Endothelial cell of umbilical vein (primary cell): ENCODE measurements at regions not wholly inside any gene's neighbourhood (a gene's known extent, or its start where the extent isn't known, plus 50 kb on each side); places are given as distances from the start of the nearest gene placed in this dataset.
A peak's percentile ranks its signal among the peaks of the same experiment; 100 is the strongest.

Source experiments
- BruUV-seq: library from RNA; stranded (reverse); fragments of 400-500 nt; replicated peaks from 2 replicates; lab custom pipeline; 2021; lab: Mats Ljungman, UMichigan
- CTCF ChIA-PET: fragments of 300-600, 350-600 bp; sonication (Branson Sonifier 250); formaldehyde crosslinking; loops from one replicate; lab custom pipeline; 2021; ENCODE audit warnings: antibody characterized with exemption, inconsistent platforms; lab: Charles Lee
- POLR2A ChIA-PET: fragments of 300-600, 350-600 bp; sonication (Branson Sonifier 250); formaldehyde crosslinking; loops from one replicate; lab custom pipeline; 2021; ENCODE audit warnings: antibody characterized with exemption, inconsistent platforms; lab: Charles Lee
- DNase-seq: peaks from one replicate; pipeline ENCODE4 v3.0.0-alpha.2; 2011; ENCODE audit warnings: low read depth, low spot score
- FAIRE-seq: peaks from 2 replicates; lab custom pipeline; 2011; peaks lifted over from hg19 to GRCh38; lab: Jason Lieb, UNC
- H2AFZ ChIP-seq: 2 replicates; pipeline ENCODE4 v1.6.0; 2012; ENCODE audit warnings: low read depth, low read length, control low read depth, inconsistent platforms
- H3K27ac ChIP-seq: 2 replicates; pipeline ENCODE4 v1.5.1; 2011; ENCODE audit warnings: low read depth, mild to moderate bottlenecking, control low read depth, low read length, moderate library complexity; ENCODE audit not compliant: insufficient read depth
- H3K27me3 ChIP-seq, 2 experiments: 2 replicates each; pipeline versions ENCODE4 v1.6.0 to v1.6.1; 2011; ENCODE audit warnings: low read length in 2 of 2, mixed read lengths in 1 of 2; ENCODE audit not compliant: control insufficient read depth in 2 of 2, insufficient read depth in 2 of 2
- H3K36me3 ChIP-seq, 2 experiments: 2 replicates in 1 of 2; 3 replicates in 1 of 2; pipeline ENCODE4 v1.5.1; 2011; ENCODE audit warnings: low read length in 2 of 2, mild to moderate bottlenecking in 1 of 2, moderate library complexity in 1 of 2; ENCODE audit not compliant: control insufficient read depth in 2 of 2, insufficient read depth in 2 of 2; ENCODE audit errors: extremely low read depth in 1 of 2
- H3K4me1 ChIP-seq: 3 replicates; pipeline ENCODE4 v1.5.1; 2011; ENCODE audit warnings: mild to moderate bottlenecking, low read length; ENCODE audit not compliant: control insufficient read depth, insufficient read depth; ENCODE audit errors: extremely low read depth
- H3K4me2 ChIP-seq: 2 replicates; pipeline ENCODE4 v1.6.1; 2011; ENCODE audit warnings: low read length, control low read depth, mixed read lengths; ENCODE audit not compliant: insufficient read depth
- H3K4me3 ChIP-seq, 3 experiments: fragments of 200-600 bp in 1 of 3; sonication (generic), shearing (Covaris generic) in 1 of 3; replicated peaks in 1 of 3; 2 replicates each; pipeline ENCODE4 v1.5.1; 2011 to 2016; ENCODE audit warnings: control low read depth in 3 of 3, low read length in 3 of 3, mild to moderate bottlenecking in 2 of 3, inconsistent platforms in 1 of 3, low read depth in 1 of 3, moderate library complexity in 1 of 3; ENCODE audit not compliant: insufficient read depth in 1 of 3
- H3K79me2 ChIP-seq: 2 replicates; pipeline ENCODE4 v1.6.0; 2012; ENCODE audit warnings: low read length, inconsistent platforms; ENCODE audit not compliant: control insufficient read depth, insufficient read depth
- H3K9ac ChIP-seq: replicated peaks from 2 replicates; pipeline ENCODE3; 2011; ENCODE audit warnings: low read length, control low read depth; ENCODE audit not compliant: insufficient read depth; ENCODE audit errors: extremely low read depth
- H3K9me1 ChIP-seq: replicated peaks from 3 replicates; pipeline ENCODE4 v1.6.0; 2011; ENCODE audit warnings: mild to moderate bottlenecking, low read length; ENCODE audit not compliant: control insufficient read depth, insufficient read depth; ENCODE audit errors: extremely low read depth
- H3K9me3 ChIP-seq: replicated peaks from 2 replicates; pipeline ENCODE4 v1.5.1; 2012; ENCODE audit warnings: low read length, inconsistent platforms; ENCODE audit not compliant: control insufficient read depth, insufficient read depth
- H4K20me1 ChIP-seq: replicated peaks from 2 replicates; pipeline ENCODE3; 2011; ENCODE audit warnings: mild to moderate bottlenecking, low read length; ENCODE audit not compliant: control insufficient read depth, insufficient read depth; ENCODE audit errors: extremely low read depth
- EZH2 ChIP-seq: IDR thresholded peaks from 2 replicates; pipeline ENCODE4 v1.6.1; 2012; ENCODE audit warnings: borderline replicate concordance, low read depth, mild to moderate bottlenecking, moderate library complexity, low read length, inconsistent platforms; ENCODE audit not compliant: severe bottlenecking
- GATA2 ChIP-seq: IDR thresholded peaks from 2 replicates; pipeline ENCODE4 v1.7.0; 2011; ENCODE audit warnings: low read depth, mild to moderate bottlenecking, moderate library complexity, mixed read lengths, low read length; ENCODE audit not compliant: insufficient read length, insufficient read depth
- POLR2A ChIP-seq: IDR thresholded peaks from 2 replicates; pipeline ENCODE4 v1.6.1; 2012; ENCODE audit warnings: low read depth, mild to moderate bottlenecking, control low read depth, low read length
- POLR2AphosphoS5 ChIP-seq: IDR thresholded peaks from 2 replicates; pipeline ENCODE4 v1.6.1; 2012; ENCODE audit warnings: low read depth, mild to moderate bottlenecking, control low read depth, low read length, moderate library complexity; ENCODE audit not compliant: insufficient read depth
- dilution Hi-C: fragments of 300-500 bp; cut with MboI; formaldehyde crosslinking; loops from one replicate; pipeline ENCODE4 v1.15.0; 2019; ENCODE audit warnings: low sequenced_read_pairs; ENCODE audit not compliant: extremely low pct_ligation_motif_present
- intact Hi-C: fragments of 100-400 bp; cut with micrococcal nuclease; formaldehyde crosslinking; loops from one replicate; pipeline ENCODE4 v1.10.0; 2022
- TF ChIP-seq, protein P1 (sequence below), 2 donors: IDR thresholded peaks; 1 replicate in 1 of 2; 2 replicates in 1 of 2; pipeline ENCODE4 v1.5.1; 2011; ENCODE audit warnings: low read length in 2 of 2, mild to moderate bottlenecking in 2 of 2, moderate library complexity in 2 of 2, control low read depth in 1 of 2, inconsistent platforms in 1 of 2, low read depth in 1 of 2; ENCODE audit not compliant: insufficient read depth in 1 of 2; ENCODE audit errors: extremely low read depth in 1 of 2
- TF ChIP-seq, protein P2 (sequence below): IDR thresholded peaks from 2 replicates; pipeline ENCODE4 v1.6.1; 2011; ENCODE audit not compliant: insufficient read depth, insufficient read length

DNA sequence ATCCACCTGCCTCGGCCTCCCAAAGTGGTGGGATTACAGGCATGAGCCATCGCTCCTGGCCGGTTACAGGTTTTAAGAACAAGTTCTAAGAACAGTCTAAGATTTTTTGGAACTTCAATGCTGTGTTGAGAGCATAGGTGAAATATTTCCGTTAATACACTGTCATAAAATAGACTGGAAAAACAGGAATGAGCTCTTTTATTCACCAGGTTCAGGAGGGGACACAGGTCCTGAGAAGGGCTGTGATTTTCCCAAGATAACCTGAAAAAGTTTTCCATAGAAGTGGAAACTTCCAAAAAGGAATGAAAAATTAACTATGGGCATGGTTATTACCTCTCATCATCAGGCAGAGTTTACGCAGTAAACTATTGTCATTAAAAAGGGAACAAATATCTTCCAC is 97.6 kb upstream of the TMEM178A start:
- intact Hi-C loops (loop anchor here (1.0 kb wide), 3 partner anchors 17 to 131 kb away; partner anchors contain the start of gene MAP4K3), dilution Hi-C loops (no loop called here)
- FAIRE-seq (no peak), DNase-seq (no peak)
- peaks cover 20% of the 10 kb centered on the region for H3K4me1 ChIP-seq
- H3K9me1 ChIP-seq = no peaks in the 10 kb centered on the region
- peak overlapping the region in 1 of 3 experiments; percentile 11 for H3K4me3 ChIP-seq
- H3K9ac ChIP-seq = peak overlapping the region; percentile 65
- peak overlapping the region; percentile 55 for H2AFZ ChIP-seq
- ChIA-PET POLR2A (interaction anchor here (0.7 kb wide), 1 partner anchor 35 kb away, joined by 3 read pairs; no protein-coding TSS in a partner anchor), CTCF (interaction anchor here (1.0 to 2.4 kb wide), 9 partner anchors 13 to 188 kb away, joined by 3 to 11 read pairs (median 6); no protein-coding TSS in a partner anchor)
- H4K20me1 ChIP-seq = no peaks in the 10 kb centered on the region
- no TSS peak for BruUV-seq
- H3K79me2 ChIP-seq = no peaks in the 10 kb centered on the region
- peak overlapping the region; percentile 76 for H3K4me2 ChIP-seq
- H3K9me3 ChIP-seq = peaks cover 2% of the 10 kb centered on the region
- H3K27ac ChIP-seq = peak overlapping the region; percentile 83
- TF ChIP-seq EZH2 (no peak), POLR2A (no peak), GATA2 (no peak), POLR2AphosphoS5 (no peak)
- TF ChIP-seq, protein P1, sequence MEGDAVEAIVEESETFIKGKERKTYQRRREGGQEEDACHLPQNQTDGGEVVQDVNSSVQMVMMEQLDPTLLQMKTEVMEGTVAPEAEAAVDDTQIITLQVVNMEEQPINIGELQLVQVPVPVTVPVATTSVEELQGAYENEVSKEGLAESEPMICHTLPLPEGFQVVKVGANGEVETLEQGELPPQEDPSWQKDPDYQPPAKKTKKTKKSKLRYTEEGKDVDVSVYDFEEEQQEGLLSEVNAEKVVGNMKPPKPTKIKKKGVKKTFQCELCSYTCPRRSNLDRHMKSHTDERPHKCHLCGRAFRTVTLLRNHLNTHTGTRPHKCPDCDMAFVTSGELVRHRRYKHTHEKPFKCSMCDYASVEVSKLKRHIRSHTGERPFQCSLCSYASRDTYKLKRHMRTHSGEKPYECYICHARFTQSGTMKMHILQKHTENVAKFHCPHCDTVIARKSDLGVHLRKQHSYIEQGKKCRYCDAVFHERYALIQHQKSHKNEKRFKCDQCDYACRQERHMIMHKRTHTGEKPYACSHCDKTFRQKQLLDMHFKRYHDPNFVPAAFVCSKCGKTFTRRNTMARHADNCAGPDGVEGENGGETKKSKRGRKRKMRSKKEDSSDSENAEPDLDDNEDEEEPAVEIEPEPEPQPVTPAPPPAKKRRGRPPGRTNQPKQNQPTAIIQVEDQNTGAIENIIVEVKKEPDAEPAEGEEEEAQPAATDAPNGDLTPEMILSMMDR (IDR thresholded peaks at IDR 0.05; ENCODE audit: extremely low read depth in 1 of 2, insufficient read depth in 1 of 2, low read depth in 1 of 2, low read length in 2 of 2) = no peak
- TF ChIP-seq, protein P2, sequence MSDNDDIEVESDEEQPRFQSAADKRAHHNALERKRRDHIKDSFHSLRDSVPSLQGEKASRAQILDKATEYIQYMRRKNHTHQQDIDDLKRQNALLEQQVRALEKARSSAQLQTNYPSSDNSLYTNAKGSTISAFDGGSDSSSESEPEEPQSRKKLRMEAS = no peak
- H3K27me3 ChIP-seq = no peaks in the 10 kb centered on the region
- H3K36me3 ChIP-seq = no peaks in the 10 kb centered on the region
